ENCODE measurements at regions not wholly inside any gene's neighbourhood (a gene's known extent, or its start where the extent isn't known, plus 50 kb on each side); places are given as distances from the start of the nearest gene placed in this dataset.
A peak's percentile ranks its signal among the peaks of the same experiment; 100 is the strongest.

- Histone ChIP-seq H3K4me3 (ENCODE audit: insufficient read depth, low read length) (no peak overlapping the region), H3K4me2 (ENCODE audit: insufficient read depth, low read length) (no peak overlapping the region), H3K4me1 (ENCODE audit: insufficient read depth, low read length) (no peaks in the 10 kb centered on the region), H4K20me1 (ENCODE audit: insufficient read depth, low read length) (no peaks in the 10 kb centered on the region), H3K27me3 (ENCODE audit: insufficient read depth, low read length) (no peaks in the 10 kb centered on the region), H3K79me2 (ENCODE audit: insufficient read depth, low read length) (no peaks in the 10 kb centered on the region), H3K27ac (ENCODE audit: low read depth, low read length) (no peak overlapping the region), H2AFZ (ENCODE audit: low read length) (no peak overlapping the region), H3K9me3 (ENCODE audit: low read depth, low read length) (no peaks in the 10 kb centered on the region), H3K36me3 (ENCODE audit: insufficient read depth, low read length) (no peaks in the 10 kb centered on the region)
- TF ChIP-seq CTCF (IDR thresholded peaks at IDR 0.05; ENCODE audit: extremely low read depth, low read depth, low read length) = no peak
- DNase-seq (ENCODE audit: insufficient read length, low spot score, missing footprints) = no peak
These were observed 164.1 kb upstream of the PDE10A start for GRCh38 chr6:165827190-165827518.

- H2AFZ ChIP-seq (ENCODE audit: low read length) = no peak overlapping the region
- H3K27me3 ChIP-seq (ENCODE audit: insufficient read depth, low read length) = no peaks in the 10 kb centered on the region
- H4K20me1 ChIP-seq (ENCODE audit: insufficient read depth, low read length) = no peaks in the 10 kb centered on the region
- no peaks in the 10 kb centered on the region for H3K79me2 ChIP-seq (ENCODE audit: insufficient read depth, low read length)
- no peak overlapping the region for H3K4me2 ChIP-seq (ENCODE audit: insufficient read depth, low read length)
- H3K4me1 ChIP-seq (ENCODE audit: insufficient read depth, low read length) = peaks cover 3% of the 10 kb centered on the region
- TF ChIP-seq CTCF (IDR thresholded peaks at IDR 0.05; ENCODE audit: extremely low read depth, low read depth, low read length) = no peak
- H3K27ac ChIP-seq (ENCODE audit: low read depth, low read length) = no peak overlapping the region
- no peak for DNase-seq (ENCODE audit: insufficient read length, low spot score, missing footprints)
- H3K9me3 ChIP-seq (ENCODE audit: low read depth, low read length) = no peaks in the 10 kb centered on the region
- H3K4me3 ChIP-seq (ENCODE audit: insufficient read depth, low read length) = no peak overlapping the region
- no peaks in the 10 kb centered on the region for H3K36me3 ChIP-seq (ENCODE audit: insufficient read depth, low read length)
These were observed 163.6 kb upstream of the PDE10A start for GRCh38 chr6:165826487-165827189.

- peaks cover 3% of the 10 kb centered on the region for H3K4me1 ChIP-seq (ENCODE audit: insufficient read depth, low read length)
- H3K4me2 ChIP-seq (ENCODE audit: insufficient read depth, low read length) = no peak overlapping the region
- H3K36me3 ChIP-seq (ENCODE audit: insufficient read depth, low read length) = no peaks in the 10 kb centered on the region
- no peaks in the 10 kb centered on the region for H4K20me1 ChIP-seq (ENCODE audit: insufficient read depth, low read length)
- no peak for DNase-seq (ENCODE audit: insufficient read length, low spot score, missing footprints)
- no peaks in the 10 kb centered on the region for H3K9me3 ChIP-seq (ENCODE audit: low read depth, low read length)
- H3K79me2 ChIP-seq (ENCODE audit: insufficient read depth, low read length) = no peaks in the 10 kb centered on the region
- no peak overlapping the region for H3K27ac ChIP-seq (ENCODE audit: low read depth, low read length)
- no peaks in the 10 kb centered on the region for H3K27me3 ChIP-seq (ENCODE audit: insufficient read depth, low read length)
- peak overlapping the region; percentile 22 for H2AFZ ChIP-seq (ENCODE audit: low read length)
- no peak for TF ChIP-seq CTCF (IDR thresholded peaks at IDR 0.05; ENCODE audit: extremely low read depth, low read depth, low read length)
- H3K4me3 ChIP-seq (ENCODE audit: insufficient read depth, low read length) = no peak overlapping the region
These were observed 162.3 kb upstream of the PDE10A start for GRCh38 chr6:165825256-165825815.

- no peak overlapping the region for H3K4me2 ChIP-seq (ENCODE audit: insufficient read depth, low read length)
- no peak overlapping the region for H3K4me3 ChIP-seq (ENCODE audit: insufficient read depth, low read length)
- no peak for TF ChIP-seq CTCF (IDR thresholded peaks at IDR 0.05; ENCODE audit: extremely low read depth, low read depth, low read length)
- no peak for DNase-seq (ENCODE audit: insufficient read length, low spot score, missing footprints)
- H4K20me1 ChIP-seq (ENCODE audit: insufficient read depth, low read length) = no peaks in the 10 kb centered on the region
- peaks cover 3% of the 10 kb centered on the region for H3K4me1 ChIP-seq (ENCODE audit: insufficient read depth, low read length)
- peaks cover 2% of the 10 kb centered on the region for H3K27me3 ChIP-seq (ENCODE audit: insufficient read depth, low read length)
- no peaks in the 10 kb centered on the region for H3K79me2 ChIP-seq (ENCODE audit: insufficient read depth, low read length)
- H3K27ac ChIP-seq (ENCODE audit: low read depth, low read length) = no peak overlapping the region
- H3K36me3 ChIP-seq (ENCODE audit: insufficient read depth, low read length) = no peaks in the 10 kb centered on the region
- no peak overlapping the region for H2AFZ ChIP-seq (ENCODE audit: low read length)
- H3K9me3 ChIP-seq (ENCODE audit: low read depth, low read length) = no peaks in the 10 kb centered on the region
These were observed 160.7 kb upstream of the PDE10A start for GRCh38 chr6:165823609-165824326.

All from osteoblast (primary cell).